ENCODE measurements at regions not wholly inside any gene's neighbourhood (a gene's known extent, or its start where the extent isn't known, plus 50 kb on each side); places are given as distances from the start of the nearest gene placed in this dataset.

- TF ChIP-seq CTCF (IDR thresholded peaks at IDR 0.05) (no peak), POLR2A (IDR thresholded peaks at IDR 0.05) (no peak)
Measured at GRCh38 chr14:101476258-101476915, 84.9 kb upstream of the DIO3 start.
